DND-41 (cell line): ENCODE measurements at regions not wholly inside any gene's neighbourhood (a gene's known extent, or its start where the extent isn't known, plus 50 kb on each side); places are given as distances from the start of the nearest gene placed in this dataset.

Source experiments
- EZH2 ChIP-seq: IDR thresholded peaks from 3 replicates; pipeline ENCODE4 v1.6.1; 2012; ENCODE audit warnings: borderline replicate concordance, low read depth, mild to moderate bottlenecking, moderate library complexity, low read length, inconsistent platforms; ENCODE audit not compliant: severe bottlenecking
- TF ChIP-seq, protein P1 (sequence below): IDR thresholded peaks from 2 replicates; pipeline ENCODE4 v1.5.1; 2012; ENCODE audit warnings: borderline replicate concordance, low read length, moderate library complexity, mild to moderate bottlenecking; ENCODE audit not compliant: poor library complexity, severe bottlenecking; ENCODE audit errors: extremely low read depth

DNA sequence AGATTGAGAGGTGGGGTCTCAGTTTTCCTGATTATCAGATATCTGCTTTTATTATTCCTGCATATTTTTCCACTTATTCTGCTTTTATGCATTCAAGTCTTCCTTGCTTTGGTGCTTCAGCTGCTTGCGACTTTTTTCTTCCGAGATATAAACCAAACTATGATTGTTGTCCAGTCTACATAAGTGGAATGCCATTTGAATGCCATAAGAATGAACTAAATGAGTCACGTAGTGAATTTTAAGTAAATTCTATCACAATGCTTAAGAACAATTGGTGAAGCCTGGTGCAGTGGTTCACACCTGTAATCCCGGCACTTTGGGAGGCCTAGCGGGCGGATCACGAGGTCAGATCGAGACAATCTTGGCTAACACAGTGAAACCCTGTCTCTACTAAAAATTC is 189.1 kb downstream of the PCDH18 start:
- TF ChIP-seq, protein P1, sequence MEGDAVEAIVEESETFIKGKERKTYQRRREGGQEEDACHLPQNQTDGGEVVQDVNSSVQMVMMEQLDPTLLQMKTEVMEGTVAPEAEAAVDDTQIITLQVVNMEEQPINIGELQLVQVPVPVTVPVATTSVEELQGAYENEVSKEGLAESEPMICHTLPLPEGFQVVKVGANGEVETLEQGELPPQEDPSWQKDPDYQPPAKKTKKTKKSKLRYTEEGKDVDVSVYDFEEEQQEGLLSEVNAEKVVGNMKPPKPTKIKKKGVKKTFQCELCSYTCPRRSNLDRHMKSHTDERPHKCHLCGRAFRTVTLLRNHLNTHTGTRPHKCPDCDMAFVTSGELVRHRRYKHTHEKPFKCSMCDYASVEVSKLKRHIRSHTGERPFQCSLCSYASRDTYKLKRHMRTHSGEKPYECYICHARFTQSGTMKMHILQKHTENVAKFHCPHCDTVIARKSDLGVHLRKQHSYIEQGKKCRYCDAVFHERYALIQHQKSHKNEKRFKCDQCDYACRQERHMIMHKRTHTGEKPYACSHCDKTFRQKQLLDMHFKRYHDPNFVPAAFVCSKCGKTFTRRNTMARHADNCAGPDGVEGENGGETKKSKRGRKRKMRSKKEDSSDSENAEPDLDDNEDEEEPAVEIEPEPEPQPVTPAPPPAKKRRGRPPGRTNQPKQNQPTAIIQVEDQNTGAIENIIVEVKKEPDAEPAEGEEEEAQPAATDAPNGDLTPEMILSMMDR, result no peak
- no peak for TF ChIP-seq EZH2
